ENCODE measurements at regions not wholly inside any gene's neighbourhood (a gene's known extent, or its start where the extent isn't known, plus 50 kb on each side); places are given as distances from the start of the nearest gene placed in this dataset.

DNA sequence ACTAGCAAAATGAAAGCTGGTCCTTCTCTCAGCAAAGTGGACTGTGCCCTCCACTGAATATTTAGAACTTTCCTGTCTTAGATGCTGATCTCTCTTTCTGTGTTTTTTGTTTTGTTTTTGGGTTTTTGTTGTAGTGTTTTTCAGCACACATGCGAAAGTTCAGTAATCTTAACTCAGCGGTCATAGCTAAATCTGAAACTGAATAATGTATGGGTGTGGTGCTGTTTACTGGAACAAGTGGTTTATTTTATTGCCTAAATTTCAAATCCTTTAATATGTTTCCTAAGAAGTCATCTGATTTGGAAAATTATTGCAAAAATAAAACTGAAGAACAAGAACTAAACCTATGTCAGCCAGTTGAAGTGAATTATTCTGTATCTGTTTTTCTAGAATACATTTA lies 116.0 kb upstream of the LRIG3 start:
- H2BK120ac ChIP-seq (ENCODE audit: low read depth, low read length) = no peak overlapping the region
- no peak overlapping the region for H4K91ac ChIP-seq (ENCODE audit: insufficient read depth, low read depth, low read length)
- no peak overlapping the region for H3K14ac ChIP-seq (replicated peaks; ENCODE audit: low read depth, low read length)
- no peak overlapping the region for H3K23ac ChIP-seq (ENCODE audit: low read depth, low read length)
- H4K20me1 ChIP-seq (ENCODE audit: insufficient read depth, low read length) = no peaks in the 10 kb centered on the region
- DNase-seq = no peak
- no peak overlapping the region for H2AK9ac ChIP-seq (replicated peaks; ENCODE audit: low read depth, low read length, poor library complexity)
- ATAC-seq (ENCODE audit: low read depth) = no peak
- intact Hi-C loops (cut with micrococcal nuclease) (no loop called here), dilution Hi-C loops (cut with HindIII; ENCODE audit: low sequenced_read_pairs, unreplicated experiment) (no loop called here), in situ Hi-C loops (cut with MboI; ENCODE audit: low sequenced_read_pairs) (no loop called here)
- H3K9me3 ChIP-seq (ENCODE audit: control insufficient read depth, insufficient read depth, low read length) = no peaks in the 10 kb centered on the region
- no peaks in the 10 kb centered on the region for H3K36me3 ChIP-seq (ENCODE audit: control insufficient read depth, insufficient read depth, low read length)
- no peak overlapping the region for H2AK5ac ChIP-seq (ENCODE audit: low read depth, low read length)
- H3K27me3 ChIP-seq (ENCODE audit: control insufficient read depth, insufficient read depth, low read length) = no peaks in the 10 kb centered on the region
- H2BK15ac ChIP-seq (ENCODE audit: low read depth, low read length) = no peak overlapping the region
- no peak overlapping the region for H2AFZ ChIP-seq (replicated peaks; ENCODE audit: low read length, poor library complexity)
- no peak for TF ChIP-seq FOS (IDR thresholded peaks at IDR 0.05; ENCODE audit: low read depth, low read length)
- TF ChIP-seq, protein P1, sequence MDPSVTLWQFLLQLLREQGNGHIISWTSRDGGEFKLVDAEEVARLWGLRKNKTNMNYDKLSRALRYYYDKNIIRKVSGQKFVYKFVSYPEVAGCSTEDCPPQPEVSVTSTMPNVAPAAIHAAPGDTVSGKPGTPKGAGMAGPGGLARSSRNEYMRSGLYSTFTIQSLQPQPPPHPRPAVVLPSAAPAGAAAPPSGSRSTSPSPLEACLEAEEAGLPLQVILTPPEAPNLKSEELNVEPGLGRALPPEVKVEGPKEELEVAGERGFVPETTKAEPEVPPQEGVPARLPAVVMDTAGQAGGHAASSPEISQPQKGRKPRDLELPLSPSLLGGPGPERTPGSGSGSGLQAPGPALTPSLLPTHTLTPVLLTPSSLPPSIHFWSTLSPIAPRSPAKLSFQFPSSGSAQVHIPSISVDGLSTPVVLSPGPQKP (IDR thresholded peaks at IDR 0.05; ENCODE audit: borderline replicate concordance, low read depth, low read length) = no peak
- TF ChIP-seq MAZ (IDR thresholded peaks at IDR 0.05; ENCODE audit: borderline replicate concordance, low read depth, low read length) = no peak
- no peak for TF ChIP-seq MXI1 (IDR thresholded peaks at IDR 0.05; ENCODE audit: borderline replicate concordance, low read depth, low read length)
- no peaks in the 10 kb centered on the region for H3K79me1 ChIP-seq (ENCODE audit: low read depth in 1 of 2, low read length in 2 of 2)
- H3K4me1 ChIP-seq (ENCODE audit: control insufficient read depth, insufficient read depth, low read length) = peaks cover 17% of the 10 kb centered on the region
- H2BK5ac ChIP-seq (ENCODE audit: low read depth, low read length, poor library complexity, severe bottlenecking) = no peak overlapping the region
- H3K9me1 ChIP-seq (ENCODE audit: insufficient read depth, low read length) = peaks cover 8% of the 10 kb centered on the region
- H3K4ac ChIP-seq (ENCODE audit: low read depth, low read length) = no peak overlapping the region
- H3K27ac ChIP-seq (ENCODE audit: insufficient read depth, low read length) = no peak overlapping the region
- ChIA-PET POLR2A (ENCODE audit: unreplicated experiment) (no interaction called here), CTCF (interaction anchor here (0.6 to 0.7 kb wide), 2 partner anchors 49 kb away, joined by 3 to 5 read pairs; no protein-coding TSS in a partner anchor)
- H3K56ac ChIP-seq (ENCODE audit: extremely low read depth, insufficient read depth, low read length) = no peak overlapping the region
- no peak overlapping the region for H4K8ac ChIP-seq (ENCODE audit: low read depth in 2 of 2, low read length in 2 of 2)
- no CpG with 5 or more reads among the region's 2 CpGs for WGBS, 2 experiments (ENCODE audit: extremely low coverage in 2 of 2, insufficient read length in 1 of 2)
- H3K4me3 ChIP-seq (ENCODE audit: insufficient read depth, low read depth, low read length) = no peak overlapping the region
- H3K9ac ChIP-seq (ENCODE audit: low read depth, low read length) = no peak overlapping the region
- H4K5ac ChIP-seq (ENCODE audit: low read depth, low read length) = peak overlapping the region; percentile 25; the same call in 1 of the 2 replicates
- no peak overlapping the region for H3K4me2 ChIP-seq (ENCODE audit: low read depth, low read length)
- no peak overlapping the region for H2BK20ac ChIP-seq (ENCODE audit: low read depth, low read length)
- no peak overlapping the region; the same call in 1 of the 2 replicates for H3K18ac ChIP-seq (ENCODE audit: low read depth, low read length)
- BruUV-seq (replicated peaks) = no TSS peak

All from IMR-90 (cell line).